ENCODE measurements at regions not wholly inside any gene's neighbourhood (a gene's known extent, or its start where the extent isn't known, plus 50 kb on each side); places are given as distances from the start of the nearest gene placed in this dataset.
"Not testable (repeated sequence)": the region's sequence is repeated elsewhere in the genome, so short reads cannot be mapped to it uniquely, and the experiment has no call there.

DNA sequence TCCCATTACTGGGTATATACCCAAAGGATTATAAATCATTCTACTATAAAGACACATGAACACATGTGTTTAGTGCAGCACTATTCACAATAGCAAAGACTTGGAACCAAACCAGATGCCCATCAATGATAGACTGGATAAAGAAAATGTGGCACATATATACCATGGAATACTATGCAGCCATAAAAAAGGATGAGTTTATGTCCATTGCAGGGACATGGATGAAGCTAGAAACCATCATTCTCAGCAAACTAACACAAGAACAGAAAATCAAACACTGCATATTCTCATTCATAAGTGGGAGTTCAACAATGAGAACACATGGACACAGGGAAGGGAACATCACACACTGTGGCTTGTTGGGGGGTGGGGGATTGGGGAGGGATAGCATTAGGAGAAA is 225.2 kb upstream of the PRDM1 start:
- not testable (repeated sequence) for TF ChIP-seq POLR2A (IDR thresholded peaks at IDR 0.05; ENCODE audit: low read depth, low read length); FOS (IDR thresholded peaks at IDR 0.05; ENCODE audit: borderline replicate concordance, insufficient read depth, low read length); CTCF (IDR thresholded peaks at IDR 0.05; ENCODE audit: extremely low read depth in 1 of 2, insufficient read depth in 1 of 2, low read depth in 1 of 2, low read length in 2 of 2)
